Loucy (cell line): ENCODE measurements at regions not wholly inside any gene's neighbourhood (a gene's known extent, or its start where the extent isn't known, plus 50 kb on each side); places are given as distances from the start of the nearest gene placed in this dataset.

Experiments used
- H2AFZ ChIP-seq: fragments of 200-600 bp; sonication (generic); 2 replicates; pipeline ENCODE4 v1.6.0; 2016; ENCODE audit warnings: antibody characterized with exemption, mild to moderate bottlenecking, low read length, moderate library complexity
- H3F3A ChIP-seq: fragments of 200-600 bp; 2 replicates; pipeline ENCODE4 v1.6.0; 2016; ENCODE audit warnings: antibody characterized with exemption, low read depth, mild to moderate bottlenecking
- H3K27me3 ChIP-seq: fragments of 200-600 bp; sonication (generic); 2 replicates; pipeline ENCODE4 v1.6.1; 2014; ENCODE audit warnings: low read length, mild to moderate bottlenecking; ENCODE audit not compliant: insufficient read depth, poor library complexity, severe bottlenecking
- H3K36me3 ChIP-seq: fragments of 200-600 bp; sonication (generic); 2 replicates; pipeline ENCODE4 v1.6.1; 2016; ENCODE audit warnings: low read length; ENCODE audit not compliant: insufficient read depth
- H3K4me1 ChIP-seq: fragments of 200-600 bp; sonication (generic); 2 replicates; pipeline ENCODE4 v1.5.1; 2014; ENCODE audit warnings: low read length, mild to moderate bottlenecking; ENCODE audit not compliant: insufficient read depth, poor library complexity, severe bottlenecking
- H3K4me2 ChIP-seq: fragments of 200-600 bp; sonication (generic); 2 replicates; pipeline ENCODE4 v1.6.0; 2014; ENCODE audit warnings: antibody characterized with exemption, low read length, low read depth, mild to moderate bottlenecking; ENCODE audit not compliant: poor library complexity, severe bottlenecking
- H3K4me3 ChIP-seq: fragments of 200-600 bp; sonication (generic); 2 replicates; pipeline ENCODE4 v1.5.1; 2014; ENCODE audit warnings: low read length, mild to moderate bottlenecking, mixed read lengths; ENCODE audit not compliant: poor library complexity, severe bottlenecking
- H3K79me2 ChIP-seq: fragments of 200-600 bp; sonication (generic); 2 replicates; pipeline ENCODE4 v1.6.1; 2014; ENCODE audit warnings: low read length; ENCODE audit not compliant: insufficient read depth
- H3K9ac ChIP-seq: fragments of 200-600 bp; sonication (generic); 2 replicates; pipeline ENCODE4 v1.6.0; 2014; ENCODE audit warnings: mild to moderate bottlenecking, low read depth, low read length, moderate library complexity; ENCODE audit not compliant: poor library complexity, severe bottlenecking
- H3K9me2 ChIP-seq: fragments of 200-600 bp; sonication (generic); replicated peaks from 2 replicates; pipeline ENCODE4 v1.6.1; 2016; ENCODE audit warnings: low read depth, low read length, mixed read lengths
- H3K9me3 ChIP-seq: fragments of 200-600 bp; sonication (generic); 2 replicates; pipeline ENCODE4 v1.6.1; 2014; ENCODE audit warnings: mild to moderate bottlenecking, antibody characterized with exemption, low read length, low read depth; ENCODE audit not compliant: insufficient read depth
- H4K20me1 ChIP-seq: fragments of 200-600 bp; sonication (generic); 2 replicates; pipeline ENCODE4 v1.6.0; 2014; ENCODE audit warnings: antibody characterized with exemption, low read length, mild to moderate bottlenecking; ENCODE audit not compliant: insufficient read depth, poor library complexity, severe bottlenecking
- EZH2phosphoT487 ChIP-seq: fragments of 200-600 bp; IDR thresholded peaks from 2 replicates; pipeline ENCODE4 v1.6.1; 2018; ENCODE audit warnings: antibody characterized with exemption, mild to moderate bottlenecking, moderate library complexity, borderline replicate concordance
- TF ChIP-seq, protein P1 (sequence below): fragments of 200-600 bp; sonication (generic); conservative IDR thresholded peaks from 2 replicates; pipeline ENCODE4 v1.5.1; 2014; ENCODE audit warnings: mild to moderate bottlenecking, antibody characterized with exemption, low read length

DNA sequence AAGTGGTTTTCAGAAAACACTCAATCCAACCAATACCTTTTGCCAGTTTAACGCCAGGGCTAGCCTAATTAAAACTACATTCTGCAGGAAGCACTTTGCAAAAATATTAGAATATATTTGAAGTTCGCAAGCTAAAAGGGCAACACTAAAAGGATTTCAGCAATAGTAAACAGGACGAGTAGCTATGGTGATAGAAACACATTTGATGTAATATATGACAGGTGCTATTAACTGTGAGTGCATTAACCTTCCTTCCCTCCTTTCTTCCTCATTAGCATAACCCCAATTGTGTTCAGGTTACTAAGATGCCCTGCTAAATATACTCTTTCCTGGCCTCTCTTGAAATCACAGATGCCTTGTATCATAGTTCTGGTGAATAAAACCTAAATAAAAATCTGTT is 85.6 kb upstream of the TMCC3 start:
- Histone ChIP-seq H3K36me3 (no peaks in the 10 kb centered on the region), H3F3A (no peaks in the 10 kb centered on the region), H2AFZ (no peak overlapping the region), H3K4me3 (no peak overlapping the region), H3K9me2 (no peaks in the 10 kb centered on the region), H3K27me3 (no peaks in the 10 kb centered on the region), H3K9ac (no peak overlapping the region), H3K4me2 (no peak overlapping the region), H3K4me1 (no peaks in the 10 kb centered on the region), H3K9me3 (no peaks in the 10 kb centered on the region), H4K20me1 (no peaks in the 10 kb centered on the region), H3K79me2 (no peaks in the 10 kb centered on the region)
- TF ChIP-seq, protein P1, sequence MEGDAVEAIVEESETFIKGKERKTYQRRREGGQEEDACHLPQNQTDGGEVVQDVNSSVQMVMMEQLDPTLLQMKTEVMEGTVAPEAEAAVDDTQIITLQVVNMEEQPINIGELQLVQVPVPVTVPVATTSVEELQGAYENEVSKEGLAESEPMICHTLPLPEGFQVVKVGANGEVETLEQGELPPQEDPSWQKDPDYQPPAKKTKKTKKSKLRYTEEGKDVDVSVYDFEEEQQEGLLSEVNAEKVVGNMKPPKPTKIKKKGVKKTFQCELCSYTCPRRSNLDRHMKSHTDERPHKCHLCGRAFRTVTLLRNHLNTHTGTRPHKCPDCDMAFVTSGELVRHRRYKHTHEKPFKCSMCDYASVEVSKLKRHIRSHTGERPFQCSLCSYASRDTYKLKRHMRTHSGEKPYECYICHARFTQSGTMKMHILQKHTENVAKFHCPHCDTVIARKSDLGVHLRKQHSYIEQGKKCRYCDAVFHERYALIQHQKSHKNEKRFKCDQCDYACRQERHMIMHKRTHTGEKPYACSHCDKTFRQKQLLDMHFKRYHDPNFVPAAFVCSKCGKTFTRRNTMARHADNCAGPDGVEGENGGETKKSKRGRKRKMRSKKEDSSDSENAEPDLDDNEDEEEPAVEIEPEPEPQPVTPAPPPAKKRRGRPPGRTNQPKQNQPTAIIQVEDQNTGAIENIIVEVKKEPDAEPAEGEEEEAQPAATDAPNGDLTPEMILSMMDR = no peak
- no peak for TF ChIP-seq EZH2phosphoT487

DNA sequence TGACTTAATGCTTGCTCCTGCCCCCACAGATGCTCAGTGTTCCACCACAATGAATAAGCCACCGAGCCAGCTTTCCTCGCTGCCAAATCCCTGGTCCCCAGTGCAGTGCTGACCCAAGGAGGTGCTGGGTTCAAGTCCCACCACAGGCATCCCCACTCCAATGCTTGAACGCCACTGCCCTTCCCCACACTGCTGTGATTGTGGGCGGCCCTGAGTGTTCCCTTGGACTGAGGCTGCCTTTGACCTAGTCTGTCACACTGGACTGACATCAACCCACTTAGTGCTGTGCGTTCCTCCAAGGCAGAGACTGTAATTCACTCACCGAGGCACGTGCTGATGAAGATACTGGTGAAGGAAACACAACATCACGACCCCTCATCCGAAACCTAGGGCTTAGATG is 83.4 kb upstream of the TMCC3 start:
- no peaks in the 10 kb centered on the region for H4K20me1 ChIP-seq
- H3K4me2 ChIP-seq = no peak overlapping the region
- no peaks in the 10 kb centered on the region for H3F3A ChIP-seq
- H3K79me2 ChIP-seq = no peaks in the 10 kb centered on the region
- no peak overlapping the region for H3K9ac ChIP-seq
- H3K27me3 ChIP-seq = no peaks in the 10 kb centered on the region
- no peaks in the 10 kb centered on the region for H3K9me2 ChIP-seq
- H2AFZ ChIP-seq = no peak overlapping the region
- TF ChIP-seq EZH2phosphoT487 = no peak
- TF ChIP-seq, protein P1 = no peak
- H3K4me1 ChIP-seq = no peaks in the 10 kb centered on the region
- no peaks in the 10 kb centered on the region for H3K9me3 ChIP-seq
- no peaks in the 10 kb centered on the region for H3K36me3 ChIP-seq
- H3K4me3 ChIP-seq = no peak overlapping the region

DNA sequence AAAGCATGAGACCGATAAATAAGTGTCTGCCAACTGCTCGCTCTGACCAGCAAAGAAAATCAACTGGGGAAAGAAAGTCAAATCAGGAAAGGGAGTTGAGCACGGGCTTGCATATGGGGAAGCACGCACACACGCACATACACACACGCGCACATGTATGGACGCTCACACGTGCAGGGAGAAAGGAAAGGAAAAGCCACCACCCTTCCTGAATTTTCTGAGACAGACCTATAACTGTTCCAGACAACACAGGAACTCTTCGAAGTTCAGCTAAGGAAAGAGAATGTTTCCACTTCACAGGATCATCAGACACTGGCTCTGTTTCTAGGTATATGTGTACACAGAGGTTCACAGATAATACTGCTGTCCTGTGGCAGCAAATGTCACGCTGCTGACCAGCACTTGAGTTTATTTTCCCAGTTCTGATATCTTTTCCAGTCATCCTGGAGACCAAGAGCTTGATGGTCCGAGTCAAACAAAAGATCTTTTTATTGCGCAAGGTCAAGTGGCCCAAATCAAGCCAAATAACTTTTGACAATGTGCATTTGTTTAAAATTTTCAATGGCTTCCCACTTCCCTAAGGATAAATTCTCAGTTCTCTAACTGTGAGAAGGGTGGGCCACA is 82.1 kb upstream of the TMCC3 start:
- H2AFZ ChIP-seq = no peak overlapping the region
- H4K20me1 ChIP-seq = no peaks in the 10 kb centered on the region
- H3K9me2 ChIP-seq = no peaks in the 10 kb centered on the region
- no peak overlapping the region for H3K9ac ChIP-seq
- H3K36me3 ChIP-seq = no peaks in the 10 kb centered on the region
- H3K4me3 ChIP-seq = no peak overlapping the region
- H3K27me3 ChIP-seq = no peaks in the 10 kb centered on the region
- no peaks in the 10 kb centered on the region for H3F3A ChIP-seq
- H3K9me3 ChIP-seq = no peaks in the 10 kb centered on the region
- TF ChIP-seq, protein P1 = no peak
- TF ChIP-seq EZH2phosphoT487 = no peak
- H3K79me2 ChIP-seq = no peaks in the 10 kb centered on the region
- no peaks in the 10 kb centered on the region for H3K4me1 ChIP-seq
- H3K4me2 ChIP-seq = no peak overlapping the region
